Common myeloid progenitor, CD34-positive (primary cell): ENCODE measurements at regions not wholly inside any gene's neighbourhood (a gene's known extent, or its start where the extent isn't known, plus 50 kb on each side); places are given as distances from the start of the nearest gene placed in this dataset.

ENCODE experiments used
- CTCF ChIA-PET: fragments of 350-600 bp; sonication (Branson Sonifier 250); formaldehyde crosslinking; loops from one replicate; lab custom pipeline; 2021; ENCODE audit warnings: antibody characterized with exemption; lab: Charles Lee
- POLR2A ChIA-PET: fragments of 350-600 bp; sonication (Branson Sonifier 250); formaldehyde crosslinking; loops from one replicate; lab custom pipeline; 2021; ENCODE audit warnings: antibody characterized with exemption; lab: Charles Lee
- DNase-seq, 3 donors: peaks; one replicate each; pipeline versions ENCODE4 v3.0.0 to v3.0.0-alpha.2; 2013
- H3K27ac ChIP-seq, 2 experiments: 1 replicate in 1 of 2; 2 replicates in 1 of 2; pipeline ENCODE4 v1.7.0; 2013; ENCODE audit warnings: inconsistent platforms in 2 of 2, low read length in 2 of 2, mild to moderate bottlenecking in 2 of 2, low read depth in 1 of 2, moderate library complexity in 1 of 2; ENCODE audit not compliant: severe bottlenecking in 2 of 2, insufficient read depth in 1 of 2, poor library complexity in 1 of 2
- H3K27me3 ChIP-seq, 5 experiments: replicated peaks in 2 of 5; 1 replicate in 3 of 5; 2 replicates in 2 of 5; pipeline versions ENCODE4 v1.6.1 to v1.7.0; 2013; ENCODE audit warnings: low read length in 4 of 5, mild to moderate bottlenecking in 2 of 5, moderate library complexity in 2 of 5, inconsistent platforms in 1 of 5; ENCODE audit not compliant: insufficient read depth in 5 of 5, control insufficient read depth in 4 of 5
- H3K36me3 ChIP-seq, 4 experiments: 1 replicate in 2 of 4; 2 replicates in 2 of 4; pipeline versions ENCODE4 v1.6.1 to v1.7.0; 2013; ENCODE audit warnings: low read length in 3 of 4, control low read depth in 1 of 4, mild to moderate bottlenecking in 1 of 4; ENCODE audit not compliant: control insufficient read depth in 4 of 4, insufficient read depth in 4 of 4
- H3K4me1 ChIP-seq, 4 experiments: 1 replicate in 3 of 4; 2 replicates in 1 of 4; pipeline versions ENCODE4 v1.6.1 to v1.7.1; 2013; ENCODE audit warnings: low read length in 3 of 4, mild to moderate bottlenecking in 3 of 4, control low read depth in 1 of 4, inconsistent platforms in 1 of 4, moderate library complexity in 1 of 4; ENCODE audit not compliant: control insufficient read depth in 4 of 4, insufficient read depth in 4 of 4; ENCODE audit errors: control extremely low read depth in 1 of 4
- H3K4me3 ChIP-seq, 7 experiments: 1 replicate in 4 of 7; 2 replicates in 3 of 7; pipeline versions ENCODE4 v1.5.1 to v1.7.0; 2013; ENCODE audit warnings: mild to moderate bottlenecking in 7 of 7, low read length in 6 of 7, moderate library complexity in 6 of 7, inconsistent platforms in 2 of 7, low read depth in 2 of 7, control low read depth in 1 of 7; ENCODE audit not compliant: insufficient read depth in 4 of 7, control insufficient read depth in 1 of 7; ENCODE audit errors: extremely low read depth in 1 of 7
- H3K9me3 ChIP-seq, 5 experiments: 1 replicate in 4 of 5; 2 replicates in 1 of 5; pipeline versions ENCODE4 v1.6.1 to v1.7.1; 2013; ENCODE audit warnings: low read length in 4 of 5, mild to moderate bottlenecking in 2 of 5, inconsistent platforms in 1 of 5, low read depth in 1 of 5, moderate library complexity in 1 of 5; ENCODE audit not compliant: control insufficient read depth in 4 of 5, insufficient read depth in 2 of 5; ENCODE audit errors: control extremely low read depth in 1 of 5
- WGBS: methylation state at CpG from one replicate; pipeline ENCODE4 v1.1.5; 2013; ENCODE audit not compliant: insufficient coverage; 5-methylcytosine and 5-hydroxymethylcytosine counted together

DNA sequence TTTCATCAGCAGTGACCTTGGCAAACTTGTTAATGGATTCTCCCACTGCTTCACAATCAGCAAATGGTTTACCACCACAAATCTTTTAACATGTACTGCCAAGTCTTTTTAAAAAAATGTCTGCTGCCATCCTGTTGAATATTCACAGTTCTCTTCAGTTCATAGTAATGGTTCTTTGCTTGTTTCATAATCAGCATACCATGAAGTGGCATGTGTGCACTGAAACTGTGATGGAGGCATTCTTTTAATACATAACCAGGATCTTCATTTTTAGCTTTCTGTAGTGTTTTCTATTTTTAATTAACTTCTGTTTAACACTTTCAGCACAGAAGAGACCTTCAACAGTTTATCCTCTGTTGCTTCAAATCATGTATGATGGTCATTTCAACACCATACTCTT, 230.1 kb upstream of the ARSJ start:
- H3K9me3 ChIP-seq, result no peaks in the 10 kb centered on the region
- H3K27me3 ChIP-seq, result no peaks in the 10 kb centered on the region
- no peak overlapping the region for H3K27ac ChIP-seq
- no peaks in the 10 kb centered on the region for H3K36me3 ChIP-seq
- ChIA-PET POLR2A (no interaction called here), CTCF (no interaction called here)
- no peaks in the 10 kb centered on the region for H3K4me1 ChIP-seq
- H3K4me3 ChIP-seq, result no peak overlapping the region
- DNase-seq, result no peak

DNA sequence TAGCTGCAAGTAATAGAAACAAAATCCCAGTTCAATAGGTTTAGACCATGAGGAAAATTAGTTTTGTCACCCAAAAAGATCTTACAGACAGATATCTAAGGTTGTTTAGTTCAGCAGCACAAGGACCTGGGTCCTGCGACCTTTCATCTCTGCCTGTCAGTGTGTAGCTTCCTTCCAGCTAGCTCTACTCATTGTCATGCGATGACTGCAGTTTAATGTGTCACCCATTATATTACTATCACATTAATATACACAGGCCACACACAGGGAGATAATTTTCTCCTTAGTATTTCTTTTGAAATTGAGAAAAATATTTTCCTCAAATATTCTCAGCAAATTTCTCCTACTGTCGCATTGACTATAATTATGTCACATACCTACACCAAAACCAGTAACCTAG, 232.1 kb upstream of the ARSJ start:
- Histone ChIP-seq H3K4me1 (no peaks in the 10 kb centered on the region), H3K27me3 (no peaks in the 10 kb centered on the region), H3K9me3 (no peaks in the 10 kb centered on the region), H3K36me3 (no peaks in the 10 kb centered on the region), H3K4me3 (no peak overlapping the region), H3K27ac (no peak overlapping the region)
- POLR2A ChIA-PET, result no interaction called here
- 100% methylated on average over 1 of the region's 3 CpGs for WGBS
- CTCF ChIA-PET, result no interaction called here
- no peak for DNase-seq

DNA sequence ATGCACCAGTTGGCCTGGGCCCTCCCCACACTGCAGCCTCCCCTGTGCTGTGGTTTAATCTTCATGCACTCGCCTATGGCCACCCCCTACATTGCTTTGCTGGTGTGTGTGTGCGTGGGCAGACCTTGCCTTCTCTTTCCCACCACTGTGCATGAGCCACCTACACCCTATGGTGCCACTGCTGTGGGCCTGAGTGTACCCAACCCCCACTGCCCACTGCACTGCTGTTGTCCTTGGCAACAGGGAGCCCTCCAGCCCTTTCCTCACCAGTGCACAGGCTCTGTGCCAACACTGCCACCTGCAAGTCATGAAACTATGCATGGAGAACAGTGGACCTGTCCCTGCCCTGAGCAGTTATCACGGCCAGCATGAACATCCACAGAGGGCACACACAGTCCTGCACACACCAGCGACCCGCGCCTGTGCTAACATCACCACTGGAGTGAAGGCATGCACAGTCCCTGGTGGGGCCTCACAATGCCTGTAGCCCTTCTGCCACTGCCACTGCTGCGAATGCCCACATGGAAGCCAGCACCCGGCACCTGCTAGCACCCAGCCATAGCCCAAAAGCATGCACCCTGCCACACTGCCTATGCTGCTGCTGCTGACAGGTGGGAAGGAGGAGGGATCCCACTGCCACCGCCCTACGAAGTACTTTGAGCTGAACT, 237.8 kb upstream of the ARSJ start:
- Histone ChIP-seq H3K4me3 (no peak overlapping the region), H3K27me3 (no peaks in the 10 kb centered on the region), H3K36me3 (no peaks in the 10 kb centered on the region), H3K4me1 (no peaks in the 10 kb centered on the region), H3K27ac (no peak overlapping the region), H3K9me3 (no peaks in the 10 kb centered on the region)
- no peak for DNase-seq
- WGBS, result 100% methylated on average over 7 of the region's 10 CpGs
- ChIA-PET CTCF (no interaction called here), POLR2A (no interaction called here)

DNA sequence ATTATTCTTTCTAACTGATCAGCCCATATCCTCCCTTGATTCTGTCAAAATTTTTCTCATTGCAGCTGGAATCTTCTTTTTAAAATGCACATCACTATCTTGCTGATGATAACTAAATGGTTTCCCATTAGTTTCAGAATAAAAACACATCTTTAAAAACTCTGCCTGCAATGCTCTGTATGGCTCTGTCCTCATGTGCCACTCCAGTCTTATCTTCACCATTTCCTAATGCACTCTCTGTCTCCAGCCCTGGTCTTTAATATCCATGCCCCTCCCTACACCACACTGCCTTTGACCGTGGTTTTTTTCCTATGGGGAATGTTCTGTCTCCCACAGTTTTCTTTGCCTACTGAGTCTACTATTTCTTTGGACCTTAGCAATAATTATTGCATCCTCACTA, 244.1 kb upstream of the ARSJ start:
- ChIA-PET POLR2A (no interaction called here), CTCF (no interaction called here)
- Histone ChIP-seq H3K4me1 (no peaks in the 10 kb centered on the region), H3K9me3 (no peaks in the 10 kb centered on the region), H3K4me3 (no peak overlapping the region), H3K27ac (no peak overlapping the region), H3K27me3 (no peaks in the 10 kb centered on the region), H3K36me3 (no peaks in the 10 kb centered on the region)
- no peak for DNase-seq
- WGBS, result no CpG with 5 or more reads among the region's 1 CpG

DNA sequence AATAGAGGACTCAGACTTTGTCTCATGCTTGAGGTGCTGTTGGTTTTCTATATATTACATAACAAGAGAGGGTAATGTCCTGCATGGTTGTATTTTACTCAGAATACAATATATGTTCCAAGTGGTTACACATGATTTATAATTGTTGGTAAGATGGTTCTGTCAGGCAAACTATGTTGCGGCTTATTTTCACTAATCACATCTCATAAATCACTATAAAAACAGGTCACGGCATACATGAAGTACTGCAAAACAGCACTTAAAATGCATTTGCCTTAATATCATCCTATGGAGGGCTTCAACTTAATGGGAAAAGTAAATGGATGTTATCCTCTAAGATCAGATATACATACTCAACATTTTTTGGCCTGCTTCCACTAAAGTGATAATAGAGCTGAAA, 246.0 kb upstream of the ARSJ start:
- H3K9me3 ChIP-seq, result no peaks in the 10 kb centered on the region
- WGBS, result no CpG with 5 or more reads among the region's 2 CpGs
- H3K36me3 ChIP-seq, result no peaks in the 10 kb centered on the region
- no peak overlapping the region for H3K27ac ChIP-seq
- H3K4me1 ChIP-seq, result no peaks in the 10 kb centered on the region
- no peak for DNase-seq
- ChIA-PET CTCF (no interaction called here), POLR2A (no interaction called here)
- no peaks in the 10 kb centered on the region for H3K27me3 ChIP-seq
- H3K4me3 ChIP-seq, result no peak overlapping the region

DNA sequence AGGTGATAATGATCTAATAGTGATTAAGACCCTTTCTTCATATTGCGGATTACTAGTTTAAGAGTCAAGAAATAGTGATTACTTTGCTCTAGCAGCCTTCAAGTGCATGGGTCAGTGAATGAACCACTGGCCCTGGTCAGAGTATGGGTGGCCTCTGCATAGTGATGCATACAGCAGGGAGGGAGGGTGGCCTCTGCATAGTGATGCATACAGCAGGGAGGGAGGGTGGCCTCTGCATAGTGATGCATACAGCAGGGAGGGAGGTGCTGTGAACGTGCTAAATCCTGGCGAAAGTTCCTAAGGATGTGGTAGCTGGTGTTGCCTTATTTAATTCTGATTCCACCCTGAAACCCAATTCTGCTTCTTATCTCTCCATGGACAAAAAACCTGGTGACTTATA, 246.7 kb upstream of the ARSJ start:
- ChIA-PET POLR2A (no interaction called here), CTCF (no interaction called here)
- no peak overlapping the region for H3K27ac ChIP-seq
- WGBS, result 100% methylated on average over 2 of the region's 3 CpGs
- H3K27me3 ChIP-seq, result no peaks in the 10 kb centered on the region
- no peaks in the 10 kb centered on the region for H3K9me3 ChIP-seq
- H3K36me3 ChIP-seq, result no peaks in the 10 kb centered on the region
- H3K4me1 ChIP-seq, result no peaks in the 10 kb centered on the region
- no peak for DNase-seq
- no peak overlapping the region for H3K4me3 ChIP-seq

DNA sequence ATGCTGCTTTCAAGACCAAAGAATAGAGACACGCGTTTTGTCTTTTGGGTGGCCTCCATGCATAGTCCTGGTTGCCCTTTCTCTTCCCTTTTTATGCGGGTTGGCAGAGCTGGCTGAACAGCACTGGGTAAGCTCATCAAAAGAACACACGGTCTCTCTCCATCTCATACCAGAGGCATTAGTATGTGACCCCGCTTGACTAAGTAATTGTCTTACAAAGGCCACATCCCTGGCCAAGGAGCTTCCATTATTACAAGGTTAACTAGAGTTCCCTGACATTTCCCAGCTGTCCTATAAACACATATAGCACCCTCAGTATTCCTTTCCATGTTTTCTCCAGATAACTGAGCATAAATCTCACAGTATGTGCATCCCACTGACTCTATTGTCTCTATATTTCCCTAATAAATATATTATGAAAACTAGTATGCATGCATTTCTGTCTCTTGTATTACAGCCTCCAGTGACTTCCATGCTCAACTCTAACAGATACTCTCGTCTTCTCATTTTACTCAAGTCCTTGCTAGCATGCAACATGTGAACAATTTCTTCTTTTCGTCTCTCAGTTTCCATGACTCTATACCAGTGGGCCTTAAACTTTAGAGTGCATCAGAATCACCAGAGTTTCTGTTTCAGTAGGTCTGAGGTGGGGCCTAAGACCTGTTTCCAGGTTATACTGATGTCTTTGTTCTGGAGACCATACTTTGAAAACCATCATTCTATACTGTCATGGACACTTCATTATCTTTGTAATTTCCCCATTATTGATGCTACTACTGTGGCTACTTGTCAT, 247.7 kb upstream of the ARSJ start:
- Histone ChIP-seq H3K36me3 (no peaks in the 10 kb centered on the region), H3K4me3 (no peak overlapping the region), H3K27me3 (no peaks in the 10 kb centered on the region), H3K4me1 (no peaks in the 10 kb centered on the region), H3K27ac (no peak overlapping the region), H3K9me3 (no peaks in the 10 kb centered on the region)
- WGBS, result 95% methylated on average over 7 of the region's 7 CpGs
- POLR2A ChIA-PET, result no interaction called here
- CTCF ChIA-PET, result no interaction called here
- DNase-seq, result no peak
